IPS-11a (cell line): ENCODE measurements at regions not wholly inside any gene's neighbourhood (a gene's known extent, or its start where the extent isn't known, plus 50 kb on each side); places are given as distances from the start of the nearest gene placed in this dataset.

Source experiments
- H3K4me3 ChIP-seq: one replicate; pipeline ENCODE4 v1.5.1; 2013; ENCODE audit warnings: low read depth, low read length, control low read depth

DNA sequence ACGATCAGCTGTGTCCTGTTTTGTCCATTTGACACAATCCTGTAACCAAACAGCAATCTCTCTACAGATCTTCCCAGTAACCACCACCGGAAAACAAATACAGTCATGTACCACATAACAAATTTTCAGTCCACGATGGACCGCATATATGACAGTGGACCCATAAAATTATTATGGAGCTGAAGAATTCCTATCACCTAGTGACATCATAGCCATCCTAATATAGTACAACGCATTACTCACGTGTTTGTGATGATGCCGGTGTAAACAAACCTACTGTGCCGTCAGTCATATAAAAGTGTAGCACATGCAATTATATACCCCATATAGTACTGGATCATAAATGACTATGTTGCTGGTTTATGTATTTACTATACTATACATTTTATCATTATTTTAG is 133.7 kb upstream of the EDNRA start:
- H3K4me3 ChIP-seq = no peak overlapping the region

DNA sequence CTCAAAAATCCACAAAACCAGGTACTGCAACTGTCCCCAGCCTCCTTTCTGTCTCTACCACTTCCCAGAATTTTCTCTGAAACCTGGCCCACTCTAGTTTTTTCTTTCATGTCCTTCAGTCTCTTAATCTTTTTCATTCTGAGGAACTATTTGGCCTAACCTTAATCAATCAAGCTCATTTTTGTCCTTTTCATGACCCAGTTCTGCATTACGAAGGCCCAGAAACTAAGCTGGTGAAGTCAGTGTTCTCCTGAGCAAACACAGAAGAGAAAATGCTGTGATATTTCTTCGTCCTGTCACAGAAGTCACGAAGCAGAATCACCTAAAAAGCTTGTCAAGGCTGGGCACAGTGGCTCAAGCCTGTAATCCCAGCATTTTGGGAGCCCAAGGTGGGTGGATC is 131.7 kb upstream of the EDNRA start:
- no peak overlapping the region for H3K4me3 ChIP-seq

DNA sequence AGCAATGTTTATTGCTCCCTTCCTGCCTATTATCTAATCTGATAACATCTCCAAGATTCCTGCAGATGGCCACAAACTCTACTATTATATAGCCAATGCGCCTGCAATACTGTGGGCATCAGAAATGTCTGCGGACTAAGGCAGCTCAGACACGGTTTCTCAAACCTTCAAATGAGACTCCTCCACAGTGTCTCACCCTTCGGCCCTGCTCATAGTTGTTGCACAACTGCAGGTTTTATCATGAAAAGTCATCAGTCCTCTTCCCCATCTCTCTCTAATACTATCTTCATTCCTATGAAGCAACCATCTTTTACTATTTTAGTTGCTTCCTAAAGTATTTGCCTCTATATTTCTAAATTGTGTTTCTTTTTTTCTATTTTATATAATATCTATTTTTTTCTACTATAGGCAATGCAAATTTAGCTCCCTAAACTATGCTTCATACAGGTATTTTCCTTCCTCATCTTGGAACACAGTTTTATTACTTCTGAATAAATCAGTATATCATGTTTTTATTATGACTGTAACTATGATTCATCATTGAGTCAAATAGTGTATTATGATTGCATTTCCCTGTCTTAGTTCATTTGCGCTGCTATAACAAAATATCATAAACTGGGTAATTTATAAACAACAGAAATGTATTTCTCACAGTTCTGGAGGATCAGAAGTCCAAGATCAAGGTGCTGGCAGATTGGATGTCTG is 129.7 kb upstream of the EDNRA start:
- no peak overlapping the region for H3K4me3 ChIP-seq

DNA sequence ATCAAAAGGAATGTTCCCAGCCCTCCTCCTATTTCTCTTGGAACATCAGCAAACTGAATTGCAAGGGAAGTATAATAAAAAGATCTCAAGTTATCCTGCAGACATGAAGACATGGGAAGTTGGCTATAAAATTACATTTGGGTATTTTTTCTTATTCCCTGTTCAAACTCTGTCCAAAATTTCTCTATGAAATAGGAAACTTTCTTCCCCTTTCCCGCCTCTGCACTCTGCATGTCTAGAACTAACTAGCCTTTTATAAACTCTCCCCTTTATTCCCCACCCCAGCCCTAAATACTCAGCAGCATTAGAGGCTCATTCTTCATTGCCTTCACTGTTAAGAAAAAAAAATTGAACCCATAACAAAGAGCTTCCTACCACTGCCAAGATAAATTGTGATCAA is 126.7 kb upstream of the EDNRA start:
- no peak overlapping the region for H3K4me3 ChIP-seq

DNA sequence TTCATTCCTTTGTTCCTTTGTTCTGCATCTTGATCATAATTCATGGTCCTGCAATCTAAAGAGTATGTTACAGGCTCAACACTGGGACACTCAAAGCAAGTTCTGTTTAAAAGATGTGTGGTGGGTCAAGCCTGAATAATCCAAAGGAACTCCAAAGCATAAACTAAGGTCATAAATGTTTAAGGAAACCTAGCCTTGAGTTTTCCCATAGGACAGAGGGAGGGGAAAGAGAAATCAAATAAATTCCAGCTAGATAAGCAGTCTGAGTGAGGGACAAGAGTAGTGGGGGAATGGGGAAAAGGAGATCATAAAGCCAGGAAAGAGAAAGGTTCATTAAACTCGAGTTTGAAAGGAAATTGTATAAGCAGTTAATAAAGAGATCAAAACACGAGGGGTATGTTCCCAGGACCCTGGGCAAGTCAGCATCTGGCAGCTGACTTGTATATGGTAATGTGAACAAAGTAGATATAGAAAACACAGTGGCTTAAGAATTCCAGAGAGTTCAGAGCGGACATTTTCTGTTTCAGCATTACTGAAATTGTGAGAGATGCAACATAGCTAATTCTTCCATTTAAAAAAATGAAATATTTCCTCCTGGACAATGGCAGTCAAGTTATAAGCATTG is 125.8 kb upstream of the EDNRA start:
- no peak overlapping the region for H3K4me3 ChIP-seq

DNA sequence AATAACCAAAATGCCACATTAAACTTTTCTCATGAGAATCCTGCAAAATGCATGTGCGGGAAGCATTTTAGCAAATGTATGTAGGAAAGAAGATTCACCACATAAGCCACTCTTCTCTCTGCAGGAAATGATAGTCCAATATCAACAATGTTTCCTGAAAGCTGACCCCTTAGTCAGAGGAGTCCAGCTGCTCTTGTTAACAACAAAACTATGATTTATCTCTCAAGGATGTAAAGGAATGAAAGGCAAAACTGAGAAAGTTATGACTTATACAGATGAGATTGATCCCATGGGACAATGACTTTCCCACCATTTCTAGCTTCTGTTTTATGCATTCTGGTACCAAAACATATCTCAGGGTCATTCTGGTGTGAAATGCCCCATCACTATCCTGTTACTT is 125.0 kb upstream of the EDNRA start:
- no peak overlapping the region for H3K4me3 ChIP-seq

DNA sequence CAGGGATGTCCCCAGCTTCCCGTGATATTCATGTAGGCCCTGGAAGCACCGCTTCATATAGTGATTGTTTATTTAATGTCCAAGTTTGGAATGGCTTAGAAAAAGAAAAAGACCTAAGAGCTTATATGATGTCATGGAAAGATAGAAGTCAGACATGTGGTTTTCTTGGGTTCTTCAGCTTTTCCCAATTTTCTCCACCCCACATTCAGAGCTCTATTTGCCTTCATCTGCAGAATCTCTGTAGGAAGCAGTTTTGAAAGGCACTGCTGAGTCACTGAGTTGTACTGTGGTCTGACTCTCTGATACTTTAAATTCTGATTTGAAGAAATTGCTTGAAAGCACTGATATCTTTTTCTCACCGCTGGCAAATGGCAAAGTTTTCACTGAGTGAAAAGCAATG is 120.6 kb upstream of the EDNRA start:
- H3K4me3 ChIP-seq = no peak overlapping the region

DNA sequence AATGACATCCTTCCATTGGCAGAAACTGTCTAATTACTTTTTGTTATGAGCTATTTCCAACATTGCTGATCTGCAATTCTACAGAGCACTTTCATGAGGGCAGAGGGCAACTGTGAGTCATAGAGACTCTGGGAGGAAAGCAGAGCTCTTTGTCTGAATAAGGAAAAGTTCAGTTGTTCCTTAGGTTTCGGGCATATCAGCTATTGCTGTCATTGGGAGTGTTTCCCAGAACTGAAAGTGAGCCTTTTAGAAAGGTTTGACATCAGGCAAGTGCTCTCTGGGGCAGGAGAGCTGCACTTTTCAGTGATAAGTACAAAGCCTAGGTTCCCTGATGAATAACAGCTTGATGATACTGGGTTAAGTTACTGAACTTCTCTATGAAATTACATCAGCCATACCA is 119.2 kb upstream of the EDNRA start:
- no peak overlapping the region for H3K4me3 ChIP-seq

DNA sequence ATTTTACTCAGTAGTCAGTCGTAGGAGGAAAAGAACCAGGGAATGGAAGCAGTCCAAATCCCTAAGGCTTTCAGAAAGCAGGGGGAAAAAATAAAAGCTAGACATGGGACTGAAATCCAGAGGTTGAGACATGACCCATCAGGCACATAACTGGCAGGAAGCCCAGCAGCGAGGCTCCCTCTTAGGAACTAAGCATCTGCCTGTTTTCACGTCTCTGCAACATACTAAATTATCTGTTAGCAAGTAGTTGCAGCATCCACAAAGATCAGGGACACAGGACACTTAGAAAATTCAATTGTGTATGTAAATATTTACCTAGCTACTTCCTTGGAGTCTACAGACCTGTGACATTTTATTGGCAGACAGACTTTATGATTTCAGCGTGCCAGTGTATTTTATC is 118.0 kb upstream of the EDNRA start:
- H3K4me3 ChIP-seq = no peak overlapping the region

DNA sequence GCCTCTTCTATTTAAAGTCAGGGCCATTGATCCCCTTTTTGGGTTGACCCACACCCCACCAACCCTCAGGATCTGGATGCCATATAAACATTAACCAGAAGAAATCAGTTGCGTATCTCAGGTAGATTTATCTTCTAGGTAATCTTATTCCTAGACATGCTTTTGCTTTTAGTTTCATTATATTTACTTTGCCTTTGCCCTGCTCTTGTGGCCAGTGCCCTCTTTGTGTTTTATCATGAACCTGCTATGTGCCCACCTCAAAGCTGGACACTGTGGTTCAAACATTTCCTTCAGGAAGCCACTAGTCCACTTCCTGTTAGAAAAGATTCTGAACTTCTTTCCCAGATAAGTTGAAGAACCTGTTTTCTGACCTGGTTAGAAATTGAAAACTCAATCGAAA is 117.4 kb upstream of the EDNRA start:
- no peak overlapping the region for H3K4me3 ChIP-seq

DNA sequence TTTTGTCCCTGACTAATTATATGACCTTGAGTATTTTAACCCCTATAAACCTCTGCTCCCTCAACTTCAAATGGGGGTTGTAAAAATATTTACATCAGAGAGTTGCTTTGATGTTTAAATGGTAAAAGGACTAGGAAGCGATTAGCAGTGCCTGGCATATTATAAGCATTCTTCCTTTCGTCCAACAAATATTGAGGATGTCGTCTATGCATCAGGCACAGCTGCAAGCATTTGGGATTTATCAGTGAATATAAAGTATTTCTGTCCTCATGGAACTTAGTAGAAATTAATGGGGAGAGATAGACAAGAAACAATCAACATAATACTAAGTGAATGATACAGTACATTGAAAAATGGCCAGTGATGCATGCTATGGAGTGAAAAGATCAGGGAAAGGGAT is 115.5 kb upstream of the EDNRA start:
- H3K4me3 ChIP-seq = no peak overlapping the region

DNA sequence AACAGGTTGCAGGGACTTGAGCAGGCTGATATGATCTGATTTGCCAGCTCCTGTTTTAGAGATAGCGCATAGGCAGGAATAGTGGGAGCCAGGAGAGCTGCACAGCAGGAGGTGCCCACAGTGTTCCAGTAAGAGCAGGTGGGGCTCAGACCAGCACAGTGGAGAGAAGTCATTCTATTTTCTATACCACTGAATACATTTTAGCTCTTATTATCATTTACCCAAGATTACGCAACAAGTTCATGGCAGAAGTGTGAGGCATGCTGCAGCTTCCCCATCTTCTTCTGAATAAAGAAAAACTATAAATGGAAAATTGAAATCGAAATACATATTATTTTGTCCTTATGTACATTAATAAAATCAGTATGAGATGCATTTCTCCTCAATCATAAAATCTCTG is 114.7 kb upstream of the EDNRA start:
- no peak overlapping the region for H3K4me3 ChIP-seq

DNA sequence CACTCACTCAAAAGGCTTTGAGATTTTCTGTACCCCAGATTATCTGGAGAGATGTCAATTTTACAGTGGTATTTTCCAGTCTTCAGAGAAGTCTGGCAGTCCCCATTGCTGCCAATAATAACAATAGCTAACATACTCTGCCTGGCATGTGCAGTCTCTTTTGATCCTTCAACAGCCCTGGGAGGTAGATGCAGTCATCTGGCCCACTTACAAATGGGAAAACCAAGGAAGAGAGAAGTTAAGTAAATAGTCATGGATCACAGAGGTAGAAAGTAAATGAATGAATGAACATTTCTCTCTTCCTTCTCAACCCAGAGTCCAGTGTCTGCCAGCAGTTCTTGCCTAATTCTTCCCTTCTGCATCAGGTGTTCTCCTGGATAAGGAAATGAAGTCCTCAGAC is 113.0 kb upstream of the EDNRA start:
- H3K4me3 ChIP-seq = no peak overlapping the region

DNA sequence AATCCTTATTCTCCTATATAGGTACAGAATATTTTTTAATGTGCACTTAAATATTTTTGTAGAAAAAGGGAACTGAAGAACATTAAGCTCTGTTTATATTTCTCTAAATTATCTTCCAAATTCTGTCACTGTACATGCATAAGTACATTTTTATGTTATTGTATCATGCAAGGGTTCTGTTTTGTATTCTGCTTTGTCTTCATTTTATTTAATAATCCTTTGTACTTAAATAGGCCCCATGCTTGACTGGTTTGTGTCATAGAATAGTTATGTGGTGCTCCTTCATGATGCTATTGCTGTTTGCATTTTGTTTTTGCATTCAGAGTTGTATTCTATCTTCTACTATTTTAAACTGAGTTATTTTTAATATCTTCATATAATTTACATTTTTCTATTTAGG is 111.9 kb upstream of the EDNRA start:
- H3K4me3 ChIP-seq = no peak overlapping the region

DNA sequence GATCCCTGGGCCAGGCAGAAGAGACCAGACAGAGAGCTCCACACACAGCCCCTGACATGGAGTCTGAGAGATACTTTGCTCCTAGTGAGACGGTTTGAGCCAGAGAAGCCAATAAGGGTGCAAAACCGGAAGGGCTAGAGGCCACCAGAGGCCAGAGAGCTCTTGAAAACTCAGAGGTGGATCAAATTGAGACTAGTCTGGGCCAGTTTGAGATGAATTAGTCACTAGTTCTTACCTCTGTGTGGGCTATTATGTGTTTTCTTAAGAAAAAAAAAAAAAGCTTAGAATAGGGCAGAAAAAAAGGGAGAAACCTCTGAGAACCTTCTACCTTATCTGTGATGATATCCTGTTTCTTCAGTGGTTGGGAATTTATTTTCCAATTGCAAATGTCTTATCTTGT is 110.4 kb upstream of the EDNRA start:
- H3K4me3 ChIP-seq = no peak overlapping the region

DNA sequence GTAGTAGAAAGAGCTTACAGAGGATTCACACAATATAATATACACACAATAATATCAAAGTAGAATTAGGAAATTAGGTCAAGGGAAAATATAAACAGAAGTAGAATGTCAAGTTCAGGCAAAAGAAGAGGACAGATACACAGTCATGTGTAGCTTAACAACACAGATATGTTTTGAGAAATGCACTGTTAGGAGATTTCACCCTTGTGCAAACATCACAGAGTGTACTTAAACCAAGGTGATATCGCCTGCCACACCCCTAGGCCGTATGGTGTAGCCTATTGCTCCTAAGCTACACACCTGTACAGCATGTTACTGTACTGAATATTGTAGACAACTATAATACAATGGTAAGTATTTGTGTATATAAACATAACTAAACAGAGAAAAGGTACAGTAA is 110.0 kb upstream of the EDNRA start:
- H3K4me3 ChIP-seq = no peak overlapping the region

DNA sequence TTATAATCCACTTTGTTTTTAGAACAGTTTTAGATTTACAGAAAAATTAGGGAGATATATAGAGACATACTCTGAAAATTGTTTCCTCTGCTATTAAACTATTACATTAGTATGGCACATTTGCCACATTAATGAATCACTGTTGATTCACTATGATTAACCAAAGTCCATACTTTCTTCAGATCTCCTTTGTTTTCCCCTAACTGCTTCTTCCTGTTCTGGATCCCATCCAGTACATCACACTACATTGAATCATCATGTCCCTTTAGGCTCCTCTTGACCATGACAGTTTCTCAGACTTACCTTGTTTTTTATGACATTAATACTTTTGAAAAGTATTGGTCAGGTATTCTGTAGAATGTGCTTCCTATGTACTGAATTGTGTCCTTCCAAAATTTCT is 109.2 kb upstream of the EDNRA start:
- no peak overlapping the region for H3K4me3 ChIP-seq

DNA sequence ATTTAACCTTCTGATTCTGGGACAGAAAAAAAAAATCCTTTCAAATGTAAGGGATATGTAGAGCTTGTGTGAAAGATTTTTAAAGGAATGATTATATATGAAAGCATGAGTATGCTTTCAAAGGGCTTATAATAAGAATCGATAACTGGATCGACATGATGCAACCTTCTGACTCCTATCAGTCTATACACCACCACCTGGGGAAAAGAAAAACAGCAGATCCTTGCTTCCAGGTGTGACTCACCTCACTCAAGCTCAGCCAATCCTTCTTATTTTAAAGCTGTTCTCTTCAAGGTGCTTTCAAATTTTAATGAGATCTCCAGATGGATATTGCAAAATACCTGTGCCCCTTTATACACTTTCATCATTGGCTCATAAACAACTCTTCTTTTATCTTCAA is 102.1 kb upstream of the EDNRA start:
- no peak overlapping the region for H3K4me3 ChIP-seq

DNA sequence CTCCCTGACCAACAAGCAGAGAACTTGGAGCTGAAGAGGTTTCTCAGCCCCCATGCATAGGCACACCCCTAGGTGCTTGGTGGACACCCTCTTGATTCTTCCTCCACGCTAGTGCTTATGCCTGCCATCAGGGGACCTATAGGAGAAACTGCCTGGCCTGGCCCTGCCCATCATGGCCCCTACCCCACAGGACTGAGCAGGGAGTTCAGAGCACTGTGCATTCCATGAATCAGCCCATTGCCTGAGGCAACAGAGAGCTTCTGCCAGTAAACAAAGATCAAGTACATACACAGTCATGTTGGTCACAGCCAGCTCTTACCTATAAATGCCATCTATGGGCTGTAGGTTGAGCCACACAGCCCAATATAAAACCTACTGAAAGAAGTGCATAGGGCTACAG is 99.1 kb upstream of the EDNRA start:
- no peak overlapping the region for H3K4me3 ChIP-seq

DNA sequence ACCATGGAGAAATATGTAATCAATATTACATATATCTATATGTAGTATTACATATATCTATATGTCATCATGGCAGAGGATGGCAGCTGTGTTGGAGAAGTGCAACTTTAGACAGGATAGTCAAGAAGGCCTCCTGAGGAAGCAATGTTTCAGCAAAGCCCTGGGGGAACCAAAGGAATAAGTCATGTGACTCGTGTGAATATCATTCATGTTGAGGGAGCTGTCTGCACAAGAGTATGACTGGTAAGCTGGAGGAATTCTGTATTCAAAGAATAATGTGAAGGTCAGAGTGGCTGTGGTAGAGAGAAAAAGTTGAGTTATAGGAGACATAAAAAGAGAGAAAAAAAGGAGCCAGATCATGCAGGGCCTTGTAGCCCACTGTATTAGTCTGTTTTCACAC is 92.9 kb upstream of the EDNRA start:
- H3K4me3 ChIP-seq = no peak overlapping the region

DNA sequence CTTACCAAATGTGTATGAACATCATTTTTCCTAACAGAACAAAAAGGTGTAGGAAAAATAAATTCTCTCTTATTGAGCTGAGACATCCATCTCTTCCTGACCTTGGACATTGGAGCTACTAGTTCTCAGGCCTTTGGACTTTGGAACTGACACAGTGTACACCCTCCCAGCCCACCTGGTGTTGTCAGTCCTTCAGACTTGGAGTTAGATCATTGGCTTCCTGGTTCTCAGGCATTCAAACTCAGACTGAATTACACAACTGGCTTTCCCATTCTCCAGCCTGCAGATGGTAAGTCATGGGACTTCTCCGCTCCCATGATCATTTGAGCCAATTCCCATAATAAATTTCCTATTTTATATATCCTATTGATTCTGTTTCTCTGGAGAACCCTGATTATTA is 84.8 kb upstream of the EDNRA start:
- H3K4me3 ChIP-seq = no peak overlapping the region

DNA sequence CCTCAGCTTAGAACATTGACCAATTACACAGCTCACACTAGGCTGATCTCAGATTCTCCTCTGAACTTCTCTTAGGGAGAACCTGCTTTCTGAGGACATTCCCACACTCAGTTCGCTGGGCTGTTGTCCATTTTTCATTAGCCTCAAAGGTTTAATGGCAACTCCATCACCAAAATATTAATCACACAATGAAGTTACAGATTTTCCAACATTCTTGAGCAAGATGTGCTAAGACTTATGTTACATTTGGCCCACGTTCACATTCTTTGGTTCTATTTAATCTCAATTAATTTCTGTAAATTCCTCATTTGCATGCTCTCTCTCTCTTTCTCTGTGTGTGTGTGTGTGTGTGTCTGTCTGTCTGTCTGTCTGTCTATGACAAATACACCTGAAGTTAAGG is 82.3 kb upstream of the EDNRA start:
- H3K4me3 ChIP-seq = no peak overlapping the region

DNA sequence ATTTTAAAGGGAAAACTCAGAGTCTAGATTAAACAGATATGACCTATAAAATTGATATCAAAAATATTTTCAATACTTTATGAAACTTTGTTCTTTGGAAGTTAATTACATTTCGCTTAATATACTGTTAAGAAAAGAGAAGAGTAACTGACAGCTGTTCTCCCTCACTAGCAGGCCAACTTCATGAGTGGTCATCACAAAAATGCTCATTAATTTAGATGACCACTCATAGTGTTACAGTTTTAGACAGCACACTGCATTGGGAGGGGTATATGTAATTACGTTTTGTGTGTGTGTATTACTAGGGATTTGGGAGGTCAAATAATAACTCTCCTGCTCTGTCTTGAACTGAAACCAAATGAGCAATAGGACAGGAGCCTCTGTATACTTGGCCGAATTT is 80.2 kb upstream of the EDNRA start:
- H3K4me3 ChIP-seq = no peak overlapping the region
